ENCODE measurements at regions not wholly inside any gene's neighbourhood (a gene's known extent, or its start where the extent isn't known, plus 50 kb on each side); places are given as distances from the start of the nearest gene placed in this dataset.
"Not testable (repeated sequence)": the region's sequence is repeated elsewhere in the genome, so short reads cannot be mapped to it uniquely, and the experiment has no call there.

DNA sequence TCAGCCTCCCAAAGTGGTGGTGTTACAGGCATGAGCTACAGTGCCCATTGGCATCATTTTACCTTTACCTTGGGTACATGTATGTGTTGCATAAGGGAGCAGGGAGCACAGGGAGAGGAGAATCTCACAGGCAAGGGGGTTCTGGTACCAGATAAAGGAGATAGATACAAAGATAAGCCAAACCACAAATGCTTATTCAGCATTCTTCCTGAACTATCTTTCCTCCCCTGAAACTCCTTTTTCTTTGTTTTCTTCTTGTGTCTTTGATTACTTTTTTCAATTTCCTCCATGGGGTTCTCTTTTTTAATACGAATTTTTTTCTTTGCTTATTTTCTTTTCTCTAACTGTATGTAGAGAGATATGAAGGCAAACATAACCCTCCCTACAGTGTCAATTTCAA lies 193.8 kb downstream of the SPDYE17 start:
- not testable (repeated sequence) for H3K27ac ChIP-seq (ENCODE audit: low read depth in 1 of 2, low read length in 1 of 2); H3K4me1 ChIP-seq (ENCODE audit: control insufficient read depth in 2 of 2, insufficient read depth in 2 of 2, low read length in 2 of 2); DNase-seq (ENCODE audit: low read depth in 6 of 9, low spot score in 9 of 9); H3K4me3 ChIP-seq (ENCODE audit: low read length in 2 of 2); H3K36me3 ChIP-seq (ENCODE audit: control insufficient read depth in 2 of 2, insufficient read depth in 2 of 2, low read length in 1 of 2); H3K9me3 ChIP-seq (ENCODE audit: control insufficient read depth in 2 of 2, insufficient read depth in 1 of 2, low read length in 1 of 2); H3K27me3 ChIP-seq (ENCODE audit: control insufficient read depth in 2 of 2, insufficient read depth in 1 of 2, low read length in 1 of 2)
- 79% methylated on average over 1 of the region's 1 CpG for WGBS

DNA sequence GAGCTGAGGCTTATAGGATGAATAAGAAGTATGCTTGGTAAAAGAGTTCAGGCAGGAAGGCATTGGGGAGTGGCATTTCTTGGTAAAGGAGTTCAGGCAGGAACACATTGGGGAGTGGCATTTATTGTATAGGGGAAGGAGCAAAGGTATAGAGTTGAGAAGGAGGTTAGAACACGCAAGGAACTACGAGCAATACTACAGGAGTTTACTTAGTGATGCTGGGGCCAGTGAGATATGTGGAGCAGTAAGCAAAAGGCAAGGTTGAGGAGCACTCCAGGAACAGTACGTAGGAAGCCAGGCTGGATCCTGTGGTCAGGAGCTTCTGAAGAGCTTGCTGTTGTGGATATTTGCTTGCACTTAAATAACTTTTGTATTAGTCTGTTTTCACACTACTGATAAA lies 202.2 kb upstream of the POMZP3 start:
- not testable (repeated sequence) for H3K9me3 ChIP-seq (ENCODE audit: control insufficient read depth in 2 of 2, insufficient read depth in 1 of 2, low read length in 1 of 2); H3K27me3 ChIP-seq (ENCODE audit: control insufficient read depth in 2 of 2, insufficient read depth in 1 of 2, low read length in 1 of 2); DNase-seq (ENCODE audit: low read depth in 6 of 9, low spot score in 9 of 9); H3K4me3 ChIP-seq (ENCODE audit: low read length in 2 of 2); H3K36me3 ChIP-seq (ENCODE audit: control insufficient read depth in 2 of 2, insufficient read depth in 2 of 2, low read length in 1 of 2); H3K4me1 ChIP-seq (ENCODE audit: control insufficient read depth in 2 of 2, insufficient read depth in 2 of 2, low read length in 2 of 2); H3K27ac ChIP-seq (ENCODE audit: low read depth in 1 of 2, low read length in 1 of 2)
- WGBS = 94% methylated on average over 3 of the region's 3 CpGs

DNA sequence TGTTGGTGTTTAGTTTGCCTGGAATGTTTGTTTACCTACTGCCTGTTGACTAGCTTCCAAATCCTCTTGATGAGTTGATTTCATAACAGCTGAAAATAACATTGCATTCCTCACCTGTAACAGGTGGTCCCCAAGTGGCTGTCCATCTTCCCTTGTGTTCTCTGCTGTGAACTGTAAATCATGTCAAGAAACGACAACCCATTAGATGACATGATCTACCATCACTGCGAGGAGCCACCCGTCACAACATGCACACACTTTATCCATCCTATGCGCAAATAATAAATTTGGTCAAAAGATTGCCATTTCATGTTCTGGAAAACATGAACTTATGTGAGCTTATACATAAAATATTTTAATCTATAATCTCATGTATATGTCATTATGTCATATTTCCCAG lies 199.1 kb upstream of the POMZP3 start:
- H3K4me3 ChIP-seq (ENCODE audit: low read length in 2 of 2); H3K36me3 ChIP-seq (ENCODE audit: control insufficient read depth in 2 of 2, insufficient read depth in 2 of 2, low read length in 1 of 2); H3K4me1 ChIP-seq (ENCODE audit: control insufficient read depth in 2 of 2, insufficient read depth in 2 of 2, low read length in 2 of 2); DNase-seq (ENCODE audit: low read depth in 6 of 9, low spot score in 9 of 9); H3K27me3 ChIP-seq (ENCODE audit: control insufficient read depth in 2 of 2, insufficient read depth in 1 of 2, low read length in 1 of 2); H3K27ac ChIP-seq (ENCODE audit: low read depth in 1 of 2, low read length in 1 of 2); H3K9me3 ChIP-seq (ENCODE audit: control insufficient read depth in 2 of 2, insufficient read depth in 1 of 2, low read length in 1 of 2): not testable (repeated sequence)
- WGBS = 98% methylated on average over 4 of the region's 4 CpGs

DNA sequence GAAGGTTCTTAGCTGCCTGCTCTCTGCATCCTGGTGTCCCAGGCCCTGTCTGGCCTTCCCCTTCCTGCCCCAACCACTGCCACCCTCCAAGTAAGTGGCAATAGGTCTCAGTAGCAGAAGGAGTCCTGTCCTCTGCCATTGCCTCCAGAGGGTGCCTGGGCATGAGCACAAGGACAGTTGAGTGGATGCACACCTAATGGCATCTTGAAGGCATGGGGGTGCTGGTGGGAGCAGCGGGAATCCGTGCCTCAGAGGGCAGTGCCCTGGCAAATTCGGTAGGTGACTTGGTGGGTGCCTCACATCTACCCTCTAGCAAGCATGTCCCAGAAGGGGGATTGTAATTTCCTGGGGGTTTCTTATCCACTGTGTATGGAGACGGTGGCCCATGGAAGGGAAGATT lies 182.8 kb upstream of the POMZP3 start:
- H3K4me1 ChIP-seq (ENCODE audit: control insufficient read depth in 2 of 2, insufficient read depth in 2 of 2, low read length in 2 of 2); H3K27ac ChIP-seq (ENCODE audit: low read depth in 1 of 2, low read length in 1 of 2); H3K9me3 ChIP-seq (ENCODE audit: control insufficient read depth in 2 of 2, insufficient read depth in 1 of 2, low read length in 1 of 2); H3K36me3 ChIP-seq (ENCODE audit: control insufficient read depth in 2 of 2, insufficient read depth in 2 of 2, low read length in 1 of 2); H3K27me3 ChIP-seq (ENCODE audit: control insufficient read depth in 2 of 2, insufficient read depth in 1 of 2, low read length in 1 of 2); H3K4me3 ChIP-seq (ENCODE audit: low read length in 2 of 2); DNase-seq (ENCODE audit: low read depth in 6 of 9, low spot score in 9 of 9): not testable (repeated sequence)
- 95% methylated on average over 4 of the region's 4 CpGs for whole genome bisulfite sequencing

DNA sequence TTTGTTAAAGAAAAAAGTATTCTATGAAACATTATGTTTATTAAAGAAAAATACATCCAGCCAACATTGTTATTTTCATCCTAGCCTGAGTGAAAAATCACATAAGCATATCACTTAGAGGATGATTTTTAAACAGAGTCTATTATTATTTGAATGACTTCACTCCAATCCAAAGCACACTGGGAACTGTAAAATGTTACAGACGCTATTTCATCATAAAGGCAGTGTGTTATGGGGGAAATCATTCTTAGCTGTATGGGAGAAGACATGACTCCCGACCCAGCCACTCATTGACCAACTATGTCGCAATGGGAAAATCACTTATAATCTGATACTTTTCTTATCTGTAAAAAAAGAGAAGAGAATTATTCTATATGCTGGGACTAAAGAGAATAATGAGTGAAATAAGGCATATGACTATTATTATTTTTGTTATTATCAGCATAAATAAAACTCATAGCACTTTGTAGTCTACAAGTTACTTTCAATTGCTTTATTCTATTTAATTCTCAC lies 180.6 kb upstream of the POMZP3 start:
- H3K9me3 ChIP-seq (ENCODE audit: control insufficient read depth in 2 of 2, insufficient read depth in 1 of 2, low read length in 1 of 2); H3K36me3 ChIP-seq (ENCODE audit: control insufficient read depth in 2 of 2, insufficient read depth in 2 of 2, low read length in 1 of 2); H3K4me3 ChIP-seq (ENCODE audit: low read length in 2 of 2); H3K27me3 ChIP-seq (ENCODE audit: control insufficient read depth in 2 of 2, insufficient read depth in 1 of 2, low read length in 1 of 2); H3K4me1 ChIP-seq (ENCODE audit: control insufficient read depth in 2 of 2, insufficient read depth in 2 of 2, low read length in 2 of 2); H3K27ac ChIP-seq (ENCODE audit: low read depth in 1 of 2, low read length in 1 of 2); DNase-seq (ENCODE audit: low read depth in 6 of 9, low spot score in 9 of 9): not testable (repeated sequence)
- 99% methylated on average over 3 of the region's 3 CpGs for WGBS

DNA sequence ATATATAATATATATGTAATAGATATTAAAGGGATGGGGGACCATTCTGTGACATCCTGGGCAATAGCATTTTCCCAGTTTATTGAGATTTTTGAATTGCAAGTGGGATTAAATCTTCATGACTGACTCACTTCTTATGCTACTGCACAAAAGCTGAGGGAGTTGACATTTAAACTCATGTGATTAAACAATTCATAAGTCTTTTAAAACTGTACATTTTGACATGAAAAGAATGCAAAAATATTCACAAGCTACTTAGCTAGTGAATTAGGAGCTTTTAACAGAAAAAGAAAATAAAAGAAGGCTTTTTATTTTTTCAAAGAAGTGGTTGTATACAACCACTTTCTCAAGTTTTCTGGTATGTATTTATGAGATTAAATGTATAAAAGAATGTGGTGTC lies 179.4 kb upstream of the POMZP3 start:
- not testable (repeated sequence) for H3K36me3 ChIP-seq (ENCODE audit: control insufficient read depth in 2 of 2, insufficient read depth in 2 of 2, low read length in 1 of 2); H3K27ac ChIP-seq (ENCODE audit: low read depth in 1 of 2, low read length in 1 of 2); DNase-seq (ENCODE audit: low read depth in 6 of 9, low spot score in 9 of 9); H3K4me3 ChIP-seq (ENCODE audit: low read length in 2 of 2); H3K4me1 ChIP-seq (ENCODE audit: control insufficient read depth in 2 of 2, insufficient read depth in 2 of 2, low read length in 2 of 2); H3K9me3 ChIP-seq (ENCODE audit: control insufficient read depth in 2 of 2, insufficient read depth in 1 of 2, low read length in 1 of 2); H3K27me3 ChIP-seq (ENCODE audit: control insufficient read depth in 2 of 2, insufficient read depth in 1 of 2, low read length in 1 of 2)

DNA sequence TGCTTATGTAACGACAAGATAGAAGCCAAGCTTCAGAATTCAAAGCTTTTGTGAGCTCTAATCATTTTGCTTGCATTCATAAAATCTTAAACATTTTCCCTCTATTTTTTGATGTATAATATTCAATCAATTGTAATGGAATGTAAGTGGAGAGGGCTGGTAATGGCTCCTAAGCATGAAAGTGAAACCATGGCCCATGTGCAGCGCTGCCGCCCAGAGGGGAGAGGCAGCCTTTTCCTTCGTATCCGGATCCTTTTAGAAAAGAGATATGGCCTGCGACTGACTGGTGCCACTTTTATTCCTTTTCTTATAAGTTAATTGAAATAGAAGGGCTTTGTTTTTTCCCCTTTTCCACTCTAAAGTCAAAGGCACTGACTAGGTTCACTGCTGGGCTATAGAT lies 178.9 kb upstream of the POMZP3 start:
- H3K36me3 ChIP-seq (ENCODE audit: control insufficient read depth in 2 of 2, insufficient read depth in 2 of 2, low read length in 1 of 2); H3K27ac ChIP-seq (ENCODE audit: low read depth in 1 of 2, low read length in 1 of 2); H3K4me1 ChIP-seq (ENCODE audit: control insufficient read depth in 2 of 2, insufficient read depth in 2 of 2, low read length in 2 of 2); DNase-seq (ENCODE audit: low read depth in 6 of 9, low spot score in 9 of 9); H3K9me3 ChIP-seq (ENCODE audit: control insufficient read depth in 2 of 2, insufficient read depth in 1 of 2, low read length in 1 of 2); H3K27me3 ChIP-seq (ENCODE audit: control insufficient read depth in 2 of 2, insufficient read depth in 1 of 2, low read length in 1 of 2); H3K4me3 ChIP-seq (ENCODE audit: low read length in 2 of 2): not testable (repeated sequence)
- 83% methylated on average over 6 of the region's 6 CpGs for WGBS

DNA sequence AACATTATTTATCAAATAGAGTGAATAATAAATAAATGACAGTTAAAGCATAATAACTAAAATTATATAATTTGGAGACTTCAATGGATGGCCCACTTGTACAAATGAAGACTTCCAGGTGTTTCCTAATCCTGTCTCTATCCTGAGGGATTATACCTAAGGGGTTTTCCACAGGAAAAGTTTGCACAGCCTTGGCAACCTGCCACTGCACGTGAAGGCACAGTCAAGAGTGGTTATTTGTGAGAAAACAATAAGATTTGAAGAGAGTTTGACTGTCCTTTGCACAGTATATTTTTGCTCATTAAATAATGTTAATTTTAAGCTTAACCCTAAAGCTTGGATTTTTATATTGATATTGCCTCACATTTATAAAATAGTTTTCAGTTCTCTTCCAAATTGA lies 178.2 kb upstream of the POMZP3 start:
- not testable (repeated sequence) for H3K36me3 ChIP-seq (ENCODE audit: control insufficient read depth in 2 of 2, insufficient read depth in 2 of 2, low read length in 1 of 2); DNase-seq (ENCODE audit: low read depth in 6 of 9, low spot score in 9 of 9); H3K4me1 ChIP-seq (ENCODE audit: control insufficient read depth in 2 of 2, insufficient read depth in 2 of 2, low read length in 2 of 2); H3K27ac ChIP-seq (ENCODE audit: low read depth in 1 of 2, low read length in 1 of 2); H3K9me3 ChIP-seq (ENCODE audit: control insufficient read depth in 2 of 2, insufficient read depth in 1 of 2, low read length in 1 of 2); H3K27me3 ChIP-seq (ENCODE audit: control insufficient read depth in 2 of 2, insufficient read depth in 1 of 2, low read length in 1 of 2); H3K4me3 ChIP-seq (ENCODE audit: low read length in 2 of 2)
- 61% methylated on average over 1 of the region's 1 CpG for WGBS

DNA sequence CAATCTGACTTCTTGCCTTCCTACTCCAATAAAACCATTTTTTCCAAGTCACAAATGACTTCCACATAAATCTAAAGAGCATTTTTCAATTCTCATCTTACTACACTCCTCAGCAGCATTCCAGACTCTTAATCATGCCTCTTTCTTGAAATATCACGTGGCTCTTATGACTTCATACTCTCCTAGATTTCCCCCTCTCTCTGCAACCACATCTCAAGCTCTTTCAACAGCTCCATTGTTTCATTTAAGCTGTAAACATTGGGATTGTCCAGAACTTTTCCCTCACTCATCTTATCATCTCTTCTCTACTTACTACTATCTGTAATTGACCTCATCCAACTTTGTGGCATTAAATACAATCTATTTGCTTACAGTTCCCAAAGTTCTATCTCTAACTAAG lies 170.6 kb upstream of the POMZP3 start:
- not testable (repeated sequence) for DNase-seq (ENCODE audit: low read depth in 6 of 9, low spot score in 9 of 9); H3K9me3 ChIP-seq (ENCODE audit: control insufficient read depth in 2 of 2, insufficient read depth in 1 of 2, low read length in 1 of 2); H3K27me3 ChIP-seq (ENCODE audit: control insufficient read depth in 2 of 2, insufficient read depth in 1 of 2, low read length in 1 of 2); H3K36me3 ChIP-seq (ENCODE audit: control insufficient read depth in 2 of 2, insufficient read depth in 2 of 2, low read length in 1 of 2); H3K4me1 ChIP-seq (ENCODE audit: control insufficient read depth in 2 of 2, insufficient read depth in 2 of 2, low read length in 2 of 2); H3K4me3 ChIP-seq (ENCODE audit: low read length in 2 of 2); H3K27ac ChIP-seq (ENCODE audit: low read depth in 1 of 2, low read length in 1 of 2)
- 86% methylated on average over 1 of the region's 1 CpG for WGBS

DNA sequence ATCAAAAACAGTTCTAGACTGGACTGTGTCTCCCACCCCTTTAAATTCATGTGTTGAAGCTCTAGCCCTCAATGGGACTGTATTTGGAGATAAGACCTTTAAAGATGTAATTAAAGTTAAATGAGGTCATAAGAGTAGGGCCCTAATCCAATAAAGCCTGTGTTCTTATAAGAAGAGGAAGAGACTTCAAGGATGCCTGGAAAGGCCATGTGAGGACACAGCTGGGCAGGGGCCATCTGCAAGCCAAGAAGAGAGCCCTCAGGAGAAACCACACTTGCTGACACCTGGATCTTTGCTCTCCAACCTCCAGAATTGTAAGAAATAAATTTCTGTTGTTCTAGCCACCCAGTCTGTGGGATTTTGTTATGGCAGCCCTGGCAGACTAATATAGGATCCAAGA lies 153.6 kb upstream of the POMZP3 start:
- H3K4me1 ChIP-seq (ENCODE audit: control insufficient read depth in 2 of 2, insufficient read depth in 2 of 2, low read length in 2 of 2); H3K27me3 ChIP-seq (ENCODE audit: control insufficient read depth in 2 of 2, insufficient read depth in 1 of 2, low read length in 1 of 2); H3K36me3 ChIP-seq (ENCODE audit: control insufficient read depth in 2 of 2, insufficient read depth in 2 of 2, low read length in 1 of 2); H3K27ac ChIP-seq (ENCODE audit: low read depth in 1 of 2, low read length in 1 of 2); H3K9me3 ChIP-seq (ENCODE audit: control insufficient read depth in 2 of 2, insufficient read depth in 1 of 2, low read length in 1 of 2); H3K4me3 ChIP-seq (ENCODE audit: low read length in 2 of 2); DNase-seq (ENCODE audit: low read depth in 6 of 9, low spot score in 9 of 9): not testable (repeated sequence)

Data from thymus (tissue), 11 donors.